Neural cell (in vitro differentiated cells): ENCODE measurements at regions not wholly inside any gene's neighbourhood (a gene's known extent, or its start where the extent isn't known, plus 50 kb on each side); places are given as distances from the start of the nearest gene placed in this dataset.

Experiments
- CTCF ChIP-seq: fragments of 450-650 bp; IDR thresholded peaks from 2 replicates; pipeline ENCODE4 v1.5.1; 2014; ENCODE audit warnings: antibody characterized with exemption, mild to moderate bottlenecking, moderate library complexity; ENCODE audit not compliant: poor library complexity, severe bottlenecking
- EZH2 ChIP-seq: fragments of 200-600, 300-800 bp; shearing (Covaris generic), sonication (generic); IDR thresholded peaks from 2 replicates; pipeline ENCODE4 v1.6.1; 2014; ENCODE audit warnings: antibody characterized with exemption, low read length, borderline replicate concordance, mild to moderate bottlenecking; ENCODE audit not compliant: insufficient read depth, poor library complexity, severe bottlenecking
- TAF1 ChIP-seq: IDR thresholded peaks from 2 replicates; pipeline ENCODE4 v1.6.1; 2012; ENCODE audit warnings: low read depth

DNA sequence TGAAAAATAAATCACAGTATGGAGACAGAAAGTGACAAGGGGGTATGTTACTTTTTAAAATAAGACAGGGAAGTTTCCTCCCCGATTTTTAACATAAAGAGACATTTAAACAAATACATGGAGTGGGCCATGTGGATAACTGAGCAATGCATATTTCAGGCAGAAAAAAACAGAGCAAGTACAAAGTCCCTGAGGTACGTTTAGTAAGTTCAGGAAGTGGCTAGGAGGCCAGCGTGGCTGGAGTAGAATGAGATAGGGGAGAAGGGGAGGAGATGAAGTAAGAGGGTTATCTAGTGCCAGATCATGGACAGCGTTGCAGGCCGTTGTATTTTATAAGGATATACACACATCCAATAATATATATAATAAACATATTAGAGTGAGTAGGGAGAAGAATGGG is 84.2 kb upstream of the ELL2 start:
- TF ChIP-seq CTCF = no peak
- TF ChIP-seq EZH2 = no peak
- TF ChIP-seq TAF1 = no peak
